Neural progenitor cell (in vitro differentiated cells): ENCODE measurements at regions not wholly inside any gene's neighbourhood (a gene's known extent, or its start where the extent isn't known, plus 50 kb on each side); places are given as distances from the start of the nearest gene placed in this dataset.

ENCODE experiments used
- EZH2phosphoT487 ChIP-seq: fragments of 200-600 bp; sonication (generic); IDR thresholded peaks from 2 replicates; pipeline ENCODE4 v1.6.1; 2017; ENCODE audit warnings: antibody characterized with exemption
- TF ChIP-seq, protein P1 (sequence below): fragments of 200-600 bp; sonication (generic); IDR thresholded peaks from 2 replicates; pipeline ENCODE4 v1.5.1; 2017; ENCODE audit warnings: antibody characterized with exemption, mild to moderate bottlenecking

DNA sequence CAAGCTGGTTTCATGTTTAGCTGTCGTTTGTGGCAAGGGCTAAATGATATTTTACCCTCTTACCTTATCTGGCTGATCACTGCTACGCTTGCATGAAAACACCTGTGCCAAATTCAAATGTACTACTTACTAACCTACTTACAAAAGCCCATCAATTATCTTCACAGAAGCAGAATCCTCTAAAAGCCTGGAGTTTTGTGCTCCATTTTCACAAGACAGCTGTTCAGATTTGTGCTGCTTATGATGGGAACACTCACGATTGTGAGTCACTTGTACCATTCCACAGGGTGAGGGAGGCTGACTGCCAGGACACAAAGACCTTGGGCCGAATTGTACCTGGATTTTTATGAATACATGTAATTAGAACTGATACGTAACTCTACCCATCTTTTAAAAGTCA lies 245.0 kb upstream of the NPY start:
- TF ChIP-seq, protein P1, sequence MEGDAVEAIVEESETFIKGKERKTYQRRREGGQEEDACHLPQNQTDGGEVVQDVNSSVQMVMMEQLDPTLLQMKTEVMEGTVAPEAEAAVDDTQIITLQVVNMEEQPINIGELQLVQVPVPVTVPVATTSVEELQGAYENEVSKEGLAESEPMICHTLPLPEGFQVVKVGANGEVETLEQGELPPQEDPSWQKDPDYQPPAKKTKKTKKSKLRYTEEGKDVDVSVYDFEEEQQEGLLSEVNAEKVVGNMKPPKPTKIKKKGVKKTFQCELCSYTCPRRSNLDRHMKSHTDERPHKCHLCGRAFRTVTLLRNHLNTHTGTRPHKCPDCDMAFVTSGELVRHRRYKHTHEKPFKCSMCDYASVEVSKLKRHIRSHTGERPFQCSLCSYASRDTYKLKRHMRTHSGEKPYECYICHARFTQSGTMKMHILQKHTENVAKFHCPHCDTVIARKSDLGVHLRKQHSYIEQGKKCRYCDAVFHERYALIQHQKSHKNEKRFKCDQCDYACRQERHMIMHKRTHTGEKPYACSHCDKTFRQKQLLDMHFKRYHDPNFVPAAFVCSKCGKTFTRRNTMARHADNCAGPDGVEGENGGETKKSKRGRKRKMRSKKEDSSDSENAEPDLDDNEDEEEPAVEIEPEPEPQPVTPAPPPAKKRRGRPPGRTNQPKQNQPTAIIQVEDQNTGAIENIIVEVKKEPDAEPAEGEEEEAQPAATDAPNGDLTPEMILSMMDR, result no peak
- no peak for TF ChIP-seq EZH2phosphoT487
